CD14-positive monocyte (primary cell): ENCODE measurements at regions not wholly inside any gene's neighbourhood (a gene's known extent, or its start where the extent isn't known, plus 50 kb on each side); places are given as distances from the start of the nearest gene placed in this dataset.

Experiments used
- DNase-seq, 3 donors: peaks; one replicate each; pipeline ENCODE4 v3.0.0-alpha.2; 2011 to 2022
- H2AFZ ChIP-seq: 2 replicates; pipeline ENCODE4 v1.6.0; 2012; ENCODE audit warnings: mild to moderate bottlenecking, low read depth, low read length, inconsistent platforms; ENCODE audit not compliant: insufficient read depth, poor library complexity, severe bottlenecking
- H3K27ac ChIP-seq, 2 donors: 1 replicate in 1 of 2; 2 replicates in 1 of 2; pipeline ENCODE4 v1.5.1; 2012 to 2013; ENCODE audit warnings: low read length in 2 of 2, control low read depth in 1 of 2, inconsistent platforms in 1 of 2, low read depth in 1 of 2, mild to moderate bottlenecking in 1 of 2
- H3K27me3 ChIP-seq, 2 donors: one replicate each; pipeline versions ENCODE4 v1.6.0 to v1.6.1; 2011 to 2013; ENCODE audit warnings: low read length in 2 of 2; ENCODE audit not compliant: control insufficient read depth in 2 of 2, insufficient read depth in 2 of 2
- H3K36me3 ChIP-seq, 2 donors: replicated peaks in 1 of 2; 1 replicate in 1 of 2; 2 replicates in 1 of 2; pipeline versions ENCODE4 v1.5.1 to v1.6.1; 2012 to 2013; ENCODE audit warnings: low read length in 2 of 2, control low read depth in 1 of 2, inconsistent platforms in 1 of 2, mild to moderate bottlenecking in 1 of 2; ENCODE audit not compliant: insufficient read depth in 2 of 2, control insufficient read depth in 1 of 2
- H3K4me1 ChIP-seq, 2 donors: 1 replicate in 1 of 2; 2 replicates in 1 of 2; pipeline versions ENCODE4 v1.5.1 to v1.6.1; 2012 to 2013; ENCODE audit warnings: low read length in 2 of 2, control low read depth in 1 of 2, inconsistent platforms in 1 of 2, mild to moderate bottlenecking in 1 of 2, moderate library complexity in 1 of 2; ENCODE audit not compliant: insufficient read depth in 2 of 2, control insufficient read depth in 1 of 2
- H3K4me2 ChIP-seq: replicated peaks from 2 replicates; pipeline ENCODE3; 2012; ENCODE audit warnings: low read length, moderate library complexity, mild to moderate bottlenecking; ENCODE audit not compliant: poor library complexity, severe bottlenecking; ENCODE audit errors: extremely low read depth
- H3K4me3 ChIP-seq, 3 experiments: fragments of 200-600 bp in 1 of 3; sonication (generic) in 1 of 3; replicated peaks in 1 of 3; 1 replicate in 2 of 3; 2 replicates in 1 of 3; pipeline ENCODE4 v1.5.1; 2011 to 2013; ENCODE audit warnings: low read length in 3 of 3, mild to moderate bottlenecking in 3 of 3, control low read depth in 2 of 3, low read depth in 2 of 3, inconsistent platforms in 1 of 3, moderate library complexity in 1 of 3
- H3K79me2 ChIP-seq: 2 replicates; pipeline ENCODE4 v1.6.0; 2012; ENCODE audit warnings: mild to moderate bottlenecking, control low read depth, inconsistent platforms, low read length, moderate library complexity; ENCODE audit not compliant: insufficient read depth
- H3K9ac ChIP-seq: 2 replicates; pipeline ENCODE4 v1.6.0; 2017; ENCODE audit warnings: low read length, mild to moderate bottlenecking; ENCODE audit not compliant: insufficient read depth, poor library complexity, severe bottlenecking
- H3K9me3 ChIP-seq, 2 donors: replicated peaks in 1 of 2; 1 replicate in 1 of 2; 2 replicates in 1 of 2; pipeline versions ENCODE4 v1.5.1 to v1.6.1; 2012 to 2013; ENCODE audit warnings: low read length in 2 of 2, control low read depth in 1 of 2; ENCODE audit not compliant: control insufficient read depth in 1 of 2, insufficient read depth in 1 of 2
- H4K20me1 ChIP-seq: 2 replicates; pipeline ENCODE4 v1.6.0; 2012; ENCODE audit warnings: mild to moderate bottlenecking, low read length, control low read depth, moderate library complexity; ENCODE audit not compliant: insufficient read depth
- H3K27ac Mint-ChIP-seq, 7 donors: one replicate each; pipeline ENCODE4 v1.8.0; 2020; ENCODE audit warnings: mild to moderate bottlenecking in 7 of 7, mixed read lengths in 7 of 7, moderate library complexity in 6 of 7, inconsistent platforms in 2 of 7
- H3K27me3 Mint-ChIP-seq, 3 donors: one replicate each; pipeline ENCODE4 v1.8.0; 2021 to 2022; ENCODE audit warnings: low read depth in 3 of 3, mild to moderate bottlenecking in 3 of 3, mixed read lengths in 3 of 3, moderate library complexity in 3 of 3, inconsistent platforms in 1 of 3
- H3K36me3 Mint-ChIP-seq, 2 donors: one replicate each; pipeline ENCODE4 v1.8.0; 2020; ENCODE audit warnings: mixed read lengths in 2 of 2, inconsistent platforms in 1 of 2, mild to moderate bottlenecking in 1 of 2
- H3K4me1 Mint-ChIP-seq: one replicate; pipeline ENCODE4 v1.8.0; 2020; ENCODE audit warnings: mild to moderate bottlenecking, mixed read lengths
- H3K4me3 Mint-ChIP-seq, 2 donors: one replicate each; pipeline ENCODE4 v1.8.0; 2020; ENCODE audit warnings: mild to moderate bottlenecking in 2 of 2, mixed read lengths in 2 of 2, moderate library complexity in 1 of 2
- H3K9me3 Mint-ChIP-seq, 7 donors: one replicate each; pipeline ENCODE4 v1.8.0; 2020 to 2022; ENCODE audit warnings: mixed read lengths in 7 of 7, mild to moderate bottlenecking in 6 of 7, moderate library complexity in 6 of 7, inconsistent platforms in 2 of 7
- CTCF ChIP-seq: fragments of 200-600 bp; IDR thresholded peaks from one replicate; pipeline ENCODE4 v1.8.0; 2022; ENCODE audit warnings: antibody characterized with exemption, mild to moderate bottlenecking
- WGBS: methylation state at CpG from one replicate; pipeline ENCODE4 v1.1.5; 2013; ENCODE audit warnings: missing lambda C conversion rate; ENCODE audit not compliant: insufficient coverage; 5-methylcytosine and 5-hydroxymethylcytosine counted together
- intact Hi-C, 2 donors: fragments of 100-400 bp; cut with micrococcal nuclease; formaldehyde crosslinking; loops; one replicate each; pipeline versions ENCODE4 v1.15.0 to v1.15.1; 2023

- no peak overlapping the region for H2AFZ ChIP-seq
Measured at GRCh38 chr17:70368011-70368410, 198.7 kb downstream of the KCNJ2 start.

DNA sequence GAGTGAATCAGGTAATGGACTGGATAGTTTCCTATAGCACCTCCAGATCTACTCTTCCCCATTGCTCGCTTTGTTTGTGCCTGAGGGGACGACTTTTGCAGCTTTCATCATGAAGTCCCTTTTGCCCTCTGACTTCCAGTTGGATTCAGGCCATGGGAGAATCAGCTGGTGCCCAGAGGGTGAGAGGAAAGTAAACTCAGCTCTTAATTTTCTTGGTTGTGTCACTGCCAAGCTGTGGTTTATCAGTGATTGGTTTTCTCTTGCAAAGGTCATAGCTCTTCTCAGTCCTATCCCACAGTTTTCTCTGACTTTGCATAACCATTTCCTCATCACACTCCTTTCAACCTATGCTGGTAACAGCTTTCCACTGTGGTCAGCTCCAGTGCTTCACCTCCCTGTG lies 200.1 kb downstream of the KCNJ2 start:
- Histone ChIP-seq H3K9ac (no peak overlapping the region), H3K9me3 (no peaks in the 10 kb centered on the region), H2AFZ (no peak overlapping the region), H3K4me2 (no peak overlapping the region), H3K79me2 (no peaks in the 10 kb centered on the region), H3K27me3 (peaks cover 0 to 2% of the 10 kb centered on the region in 2 donors), H3K27ac (no peak overlapping the region), H3K4me1 (peaks cover 17 to 19% of the 10 kb centered on the region in 2 donors), H4K20me1 (no peaks in the 10 kb centered on the region), H3K4me3 (no peak overlapping the region), H3K36me3 (no peaks in the 10 kb centered on the region)
- no CpG with 5 or more reads among the region's 2 CpGs for WGBS
- H3K4me1 Mint-ChIP-seq = peaks cover 21% of the 10 kb centered on the region
- peaks cover 0 to 3% (median 3%) of the 10 kb centered on the region in 3 donors for H3K27me3 Mint-ChIP-seq
- intact Hi-C loops = no loop called here
- peaks cover 0 to 4% (median 4%) of the 10 kb centered on the region in 7 donors for H3K9me3 Mint-ChIP-seq
- TF ChIP-seq CTCF = no peak
- H3K36me3 Mint-ChIP-seq = peaks cover 0 to 2% of the 10 kb centered on the region in 2 donors
- H3K27ac Mint-ChIP-seq = no peak overlapping the region
- no peak overlapping the region for H3K4me3 Mint-ChIP-seq
- no peak for DNase-seq

More at GRCh38 chr17:70368011-70368410, 198.7 kb downstream of the KCNJ2 start:
- Mint-ChIP-seq H3K27me3 (peaks cover under 1 to 9% (median 6%) of the 10 kb centered on the region in 3 donors), H3K9me3 (peaks cover 0 to 4% (median 2%) of the 10 kb centered on the region in 7 donors), H3K36me3 (peaks cover 0 to 2% of the 10 kb centered on the region in 2 donors), H3K4me1 (peaks cover 21% of the 10 kb centered on the region), H3K4me3 (no peak overlapping the region), H3K27ac (no peak overlapping the region)
- intact Hi-C loops = no loop called here
- no peak overlapping the region for H3K4me3 ChIP-seq
- peaks cover 2 to 5% of the 10 kb centered on the region in 2 donors for H3K27me3 ChIP-seq
- no peak overlapping the region for H3K4me2 ChIP-seq
- H3K4me1 ChIP-seq = peaks cover 17 to 19% of the 10 kb centered on the region in 2 donors
- no peak overlapping the region for H3K9ac ChIP-seq
- DNase-seq = no peak
- no peaks in the 10 kb centered on the region for H3K9me3 ChIP-seq
- no peaks in the 10 kb centered on the region for H4K20me1 ChIP-seq
- TF ChIP-seq CTCF = no peak
- H3K27ac ChIP-seq = no peak overlapping the region
- H3K36me3 ChIP-seq = no peaks in the 10 kb centered on the region
- no peaks in the 10 kb centered on the region for H3K79me2 ChIP-seq
